ENCODE measurements at regions not wholly inside any gene's neighbourhood (a gene's known extent, or its start where the extent isn't known, plus 50 kb on each side); places are given as distances from the start of the nearest gene placed in this dataset.

GRCh38 chr20:50363027-50363426, 147.2 kb upstream of the PTPN1 start:
- CTCF ChIA-PET: no interaction called here
- POLR2A ChIA-PET: no interaction called here

- ChIA-PET POLR2A (no interaction called here), CTCF (no interaction called here)
Measured at GRCh38 chr20:50363479-50363878, 146.7 kb upstream of the PTPN1 start.

GRCh38 chr20:50364542-50364941, 145.6 kb upstream of the PTPN1 start:
- CTCF ChIA-PET: no interaction called here

GRCh38 chr20:50366270-50367103, 143.7 kb upstream of the PTPN1 start:
- CTCF ChIA-PET: no interaction called here
- POLR2A ChIA-PET: no interaction called here

More at GRCh38 chr20:50364542-50364941, 145.6 kb upstream of the PTPN1 start:
- POLR2A ChIA-PET: no interaction called here

GRCh38 chr20:50367104-50367674, 143.0 kb upstream of the PTPN1 start:
- CTCF ChIA-PET: no interaction called here
- POLR2A ChIA-PET: no interaction called here

GRCh38 chr20:50367739-50368375, 142.3 kb upstream of the PTPN1 start:
- ChIA-PET CTCF (no interaction called here), POLR2A (no interaction called here)

GRCh38 chr20:50368386-50368785, 141.8 kb upstream of the PTPN1 start:
- POLR2A ChIA-PET: no interaction called here
- CTCF ChIA-PET: no interaction called here

- POLR2A ChIA-PET: no interaction called here
- CTCF ChIA-PET: no interaction called here
Measured at GRCh38 chr20:50368813-50369224, 141.4 kb upstream of the PTPN1 start.

- CTCF ChIA-PET: interaction anchor here (1.3 kb wide), 1 partner anchor 110 kb away, joined by 3 read pairs; no protein-coding TSS in a partner anchor
Measured at GRCh38 chr20:50369225-50370035, 140.8 kb upstream of the PTPN1 start.

GRCh38 chr20:50370036-50370566, 140.1 kb upstream of the PTPN1 start:
- CTCF ChIA-PET: interaction anchor here (1.3 kb wide), 1 partner anchor 110 kb away, joined by 3 read pairs; no protein-coding TSS in a partner anchor
- POLR2A ChIA-PET: no interaction called here

More at GRCh38 chr20:50369225-50370035, 140.8 kb upstream of the PTPN1 start:
- POLR2A ChIA-PET: no interaction called here

GRCh38 chr20:50371878-50372769, 138.1 kb upstream of the PTPN1 start:
- CTCF ChIA-PET: no interaction called here
- POLR2A ChIA-PET: no interaction called here

GRCh38 chr20:50372770-50373088, 137.5 kb upstream of the PTPN1 start:
- POLR2A ChIA-PET: no interaction called here
- CTCF ChIA-PET: no interaction called here

GRCh38 chr20:50373674-50374286, 136.4 kb upstream of the PTPN1 start:
- POLR2A ChIA-PET: no interaction called here
- CTCF ChIA-PET: interaction anchor here (0.6 kb wide), 1 partner anchor 292 kb away, joined by 3 read pairs; no protein-coding TSS in a partner anchor

- ChIA-PET POLR2A (no interaction called here), CTCF (no interaction called here)
Measured at GRCh38 chr20:50374541-50375078, 135.6 kb upstream of the PTPN1 start.

GRCh38 chr20:50376179-50376887, 133.8 kb upstream of the PTPN1 start:
- ChIA-PET POLR2A (no interaction called here), CTCF (no interaction called here)

- CTCF ChIA-PET: no interaction called here
- POLR2A ChIA-PET: no interaction called here
Measured at GRCh38 chr20:50376888-50377459, 133.2 kb upstream of the PTPN1 start.

GRCh38 chr20:50378170-50379000, 131.8 kb upstream of the PTPN1 start:
- ChIA-PET CTCF (interaction anchor here (0.6 kb wide), 1 partner anchor 73 kb away, joined by 3 read pairs; no protein-coding TSS in a partner anchor), POLR2A (no interaction called here)
